Spleen (tissue), 7 donors: ENCODE measurements at regions not wholly inside any gene's neighbourhood (a gene's known extent, or its start where the extent isn't known, plus 50 kb on each side); places are given as distances from the start of the nearest gene placed in this dataset.

Experiments
- CTCF ChIP-seq, 11 experiments: fragments of 200-600 bp in 7 of 11; fragments of 450-650 bp in 4 of 11; sonication (generic) in 4 of 11; IDR thresholded peaks in 8 of 11; conservative IDR thresholded peaks in 3 of 11; 1 replicate in 7 of 11; 2 replicates in 4 of 11; pipeline versions ENCODE4 v1.4.0 to v1.8.0; 2016 to 2021; ENCODE audit warnings: antibody characterized with exemption in 11 of 11, inconsistent platforms in 4 of 11, mild to moderate bottlenecking in 1 of 11
- POLR2AphosphoS5 ChIP-seq, 3 donors: sonication (generic); formaldehyde crosslinking; IDR thresholded peaks; one replicate each; pipeline ENCODE4 v1.5.1; 2017; ENCODE audit warnings: antibody characterized with exemption in 3 of 3
- donor health status: DM: no; HTN: no; CAD: no; lungs with moderate emphysema.
- donor health status: DM: no; HTN: no; CAD: no.
- donor health status: DM: no; HTN: no; CAD: no.

- TF ChIP-seq CTCF (IDR thresholded peaks at IDR 0.05 in 8 of 11, conservative IDR thresholded peaks at IDR 0.05 in 3 of 11) = no peak
- TF ChIP-seq POLR2AphosphoS5 (IDR thresholded peaks at IDR 0.05) = no peak
Measured at GRCh38 chr18:44518666-44519065, 162.0 kb upstream of the SETBP1 start.
